HCT116 (cell line): ENCODE measurements at regions not wholly inside any gene's neighbourhood (a gene's known extent, or its start where the extent isn't known, plus 50 kb on each side); places are given as distances from the start of the nearest gene placed in this dataset.

Experiments
- CBX3 ChIP-seq: IDR thresholded peaks from 2 replicates; pipeline ENCODE4 v1.6.1; 2012; ENCODE audit warnings: low read depth
- ELF1 ChIP-seq: IDR thresholded peaks from 2 replicates; pipeline ENCODE4 v1.6.1; 2012; ENCODE audit warnings: low read depth, borderline replicate concordance
- EZH2 ChIP-seq: fragments of 200-600 bp; sonication (generic); IDR thresholded peaks from 2 replicates; pipeline ENCODE4 v1.6.1; 2017; ENCODE audit warnings: antibody characterized with exemption, mixed run types
- EZH2phosphoT487 ChIP-seq: fragments of 200-600 bp; IDR thresholded peaks from 2 replicates; pipeline ENCODE4 v1.6.1; 2018; ENCODE audit warnings: antibody characterized with exemption, borderline replicate concordance
- JUND ChIP-seq: IDR thresholded peaks from 2 replicates; pipeline ENCODE4 v1.6.1; 2012
- POLR2A ChIP-seq: IDR thresholded peaks from 2 replicates; pipeline ENCODE4 v1.7.0; 2011; ENCODE audit warnings: borderline replicate concordance; ENCODE audit not compliant: insufficient read depth, insufficient read length; ENCODE audit errors: extremely low read depth
- SIN3A ChIP-seq: IDR thresholded peaks from 2 replicates; pipeline ENCODE4 v1.6.1; 2012; ENCODE audit warnings: low read depth
- SP1 ChIP-seq: IDR thresholded peaks from 2 replicates; pipeline ENCODE4 v1.6.1; 2012; ENCODE audit warnings: low read depth
- ZNF274 ChIP-seq: fragments of 200-500 bp; sonication (Bioruptor generic); IDR thresholded peaks from 2 replicates; pipeline ENCODE4 v1.6.1; 2014; ENCODE audit warnings: mild to moderate bottlenecking, low read depth, low read length, inconsistent platforms
- TF ChIP-seq, protein P1 (sequence below), 3 experiments: fragments of 200-600 bp in 1 of 3; sonication (generic) in 1 of 3; IDR thresholded peaks in 2 of 3; conservative IDR thresholded peaks in 1 of 3; 2 replicates each; pipeline ENCODE4 v1.5.1; 2012 to 2017; ENCODE audit warnings: low read depth in 2 of 3, low read length in 2 of 3, antibody characterized with exemption in 1 of 3, borderline replicate concordance in 1 of 3, control low read depth in 1 of 3, mild to moderate bottlenecking in 1 of 3, mixed read lengths in 1 of 3, mixed run types in 1 of 3, moderate library complexity in 1 of 3; ENCODE audit not compliant: insufficient read depth in 1 of 3
- TF ChIP-seq, protein P2 (sequence below): IDR thresholded peaks from 2 replicates; pipeline ENCODE4 v1.6.1; 2012; ENCODE audit warnings: low read depth

DNA sequence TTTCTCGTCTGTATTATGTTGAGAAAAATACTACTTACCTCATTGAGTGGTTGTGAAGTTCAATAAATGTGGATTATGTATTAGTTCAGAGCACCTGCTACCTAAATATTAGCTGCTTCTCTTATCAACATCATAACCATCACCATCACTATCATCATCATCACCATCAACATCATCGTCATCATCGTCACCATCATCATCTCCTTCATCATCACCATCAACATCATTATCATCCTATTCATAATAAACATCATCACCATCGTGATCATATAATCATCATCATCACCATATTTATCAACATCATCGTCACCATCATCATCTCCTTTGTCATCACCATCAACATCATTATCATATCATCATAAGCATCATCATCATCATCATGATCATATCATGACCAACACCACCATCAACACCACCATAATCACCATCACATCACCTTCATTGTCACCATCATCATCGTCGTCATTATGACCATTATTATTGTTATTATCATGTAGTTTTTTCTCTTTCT lies 181.0 kb upstream of the ADCY2 start:
- TF ChIP-seq, protein P1, sequence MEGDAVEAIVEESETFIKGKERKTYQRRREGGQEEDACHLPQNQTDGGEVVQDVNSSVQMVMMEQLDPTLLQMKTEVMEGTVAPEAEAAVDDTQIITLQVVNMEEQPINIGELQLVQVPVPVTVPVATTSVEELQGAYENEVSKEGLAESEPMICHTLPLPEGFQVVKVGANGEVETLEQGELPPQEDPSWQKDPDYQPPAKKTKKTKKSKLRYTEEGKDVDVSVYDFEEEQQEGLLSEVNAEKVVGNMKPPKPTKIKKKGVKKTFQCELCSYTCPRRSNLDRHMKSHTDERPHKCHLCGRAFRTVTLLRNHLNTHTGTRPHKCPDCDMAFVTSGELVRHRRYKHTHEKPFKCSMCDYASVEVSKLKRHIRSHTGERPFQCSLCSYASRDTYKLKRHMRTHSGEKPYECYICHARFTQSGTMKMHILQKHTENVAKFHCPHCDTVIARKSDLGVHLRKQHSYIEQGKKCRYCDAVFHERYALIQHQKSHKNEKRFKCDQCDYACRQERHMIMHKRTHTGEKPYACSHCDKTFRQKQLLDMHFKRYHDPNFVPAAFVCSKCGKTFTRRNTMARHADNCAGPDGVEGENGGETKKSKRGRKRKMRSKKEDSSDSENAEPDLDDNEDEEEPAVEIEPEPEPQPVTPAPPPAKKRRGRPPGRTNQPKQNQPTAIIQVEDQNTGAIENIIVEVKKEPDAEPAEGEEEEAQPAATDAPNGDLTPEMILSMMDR (IDR thresholded peaks at IDR 0.05 in 2 of 3, conservative IDR thresholded peaks at IDR 0.05 in 1 of 3; ENCODE audit: borderline replicate concordance in 1 of 3, insufficient read depth in 1 of 3, low read depth in 2 of 3, low read length in 2 of 3): no peak
- TF ChIP-seq EZH2: no peak
- no peak for TF ChIP-seq POLR2A
- TF ChIP-seq SIN3A: no peak
- no peak for TF ChIP-seq EZH2phosphoT487
- no peak for TF ChIP-seq ZNF274
- TF ChIP-seq CBX3: no peak
- no peak for TF ChIP-seq JUND
- no peak for TF ChIP-seq SP1
- no peak for TF ChIP-seq ELF1
- TF ChIP-seq, protein P2, sequence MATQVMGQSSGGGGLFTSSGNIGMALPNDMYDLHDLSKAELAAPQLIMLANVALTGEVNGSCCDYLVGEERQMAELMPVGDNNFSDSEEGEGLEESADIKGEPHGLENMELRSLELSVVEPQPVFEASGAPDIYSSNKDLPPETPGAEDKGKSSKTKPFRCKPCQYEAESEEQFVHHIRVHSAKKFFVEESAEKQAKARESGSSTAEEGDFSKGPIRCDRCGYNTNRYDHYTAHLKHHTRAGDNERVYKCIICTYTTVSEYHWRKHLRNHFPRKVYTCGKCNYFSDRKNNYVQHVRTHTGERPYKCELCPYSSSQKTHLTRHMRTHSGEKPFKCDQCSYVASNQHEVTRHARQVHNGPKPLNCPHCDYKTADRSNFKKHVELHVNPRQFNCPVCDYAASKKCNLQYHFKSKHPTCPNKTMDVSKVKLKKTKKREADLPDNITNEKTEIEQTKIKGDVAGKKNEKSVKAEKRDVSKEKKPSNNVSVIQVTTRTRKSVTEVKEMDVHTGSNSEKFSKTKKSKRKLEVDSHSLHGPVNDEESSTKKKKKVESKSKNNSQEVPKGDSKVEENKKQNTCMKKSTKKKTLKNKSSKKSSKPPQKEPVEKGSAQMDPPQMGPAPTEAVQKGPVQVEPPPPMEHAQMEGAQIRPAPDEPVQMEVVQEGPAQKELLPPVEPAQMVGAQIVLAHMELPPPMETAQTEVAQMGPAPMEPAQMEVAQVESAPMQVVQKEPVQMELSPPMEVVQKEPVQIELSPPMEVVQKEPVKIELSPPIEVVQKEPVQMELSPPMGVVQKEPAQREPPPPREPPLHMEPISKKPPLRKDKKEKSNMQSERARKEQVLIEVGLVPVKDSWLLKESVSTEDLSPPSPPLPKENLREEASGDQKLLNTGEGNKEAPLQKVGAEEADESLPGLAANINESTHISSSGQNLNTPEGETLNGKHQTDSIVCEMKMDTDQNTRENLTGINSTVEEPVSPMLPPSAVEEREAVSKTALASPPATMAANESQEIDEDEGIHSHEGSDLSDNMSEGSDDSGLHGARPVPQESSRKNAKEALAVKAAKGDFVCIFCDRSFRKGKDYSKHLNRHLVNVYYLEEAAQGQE: no peak
